ENCODE measurements at regions not wholly inside any gene's neighbourhood (a gene's known extent, or its start where the extent isn't known, plus 50 kb on each side); places are given as distances from the start of the nearest gene placed in this dataset.

DNA sequence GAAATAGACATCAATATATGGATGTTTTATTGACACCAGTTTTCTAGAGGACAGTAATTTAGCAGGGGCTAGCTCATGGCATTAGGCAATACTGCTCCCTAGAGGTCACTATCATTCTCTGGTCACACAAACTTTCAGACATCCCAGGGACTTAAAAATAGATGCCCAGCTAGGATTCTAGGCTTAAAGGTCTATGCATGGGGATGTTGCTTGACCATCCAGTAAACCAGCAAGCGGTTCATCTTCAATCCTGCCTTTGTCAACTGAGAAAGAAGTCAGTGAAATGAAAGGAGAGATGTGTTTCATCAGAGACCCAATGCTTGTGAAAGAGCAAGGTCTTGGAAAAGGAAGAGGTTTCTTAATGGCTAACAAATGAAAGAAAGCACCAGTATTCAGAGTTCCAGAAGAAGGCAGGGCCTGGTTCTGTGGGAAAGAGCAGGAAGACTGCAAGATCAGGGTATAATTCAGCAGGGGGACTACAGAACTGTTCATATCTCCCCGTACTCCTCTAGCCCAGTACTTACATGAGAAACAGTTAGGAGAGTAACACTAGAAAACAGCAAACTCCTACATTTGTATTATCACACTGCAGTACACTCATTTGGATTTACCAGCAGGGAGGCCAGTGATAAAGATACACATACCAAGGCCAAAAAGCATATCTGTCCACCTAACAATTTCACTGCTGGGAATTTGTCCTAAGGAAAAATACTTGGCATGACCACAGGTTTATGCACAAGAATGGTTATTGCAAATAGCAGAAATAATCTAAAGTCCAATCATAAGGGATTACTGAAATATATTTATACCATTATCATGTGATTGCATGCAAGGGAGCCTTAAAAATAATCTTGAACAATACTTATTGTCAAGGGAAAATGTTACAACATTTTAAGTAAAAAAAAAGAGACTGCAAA lies 151.4 kb upstream of the LAMA2 start:
- TF ChIP-seq CTCF (IDR thresholded peaks at IDR 0.05; ENCODE audit: insufficient read depth, low read depth, low read length) (peak; percentile 84), EZH2 (IDR thresholded peaks at IDR 0.05; ENCODE audit: insufficient read depth, low read length) (no peak)
